ENCODE measurements at regions not wholly inside any gene's neighbourhood (a gene's known extent, or its start where the extent isn't known, plus 50 kb on each side); places are given as distances from the start of the nearest gene placed in this dataset.

DNA sequence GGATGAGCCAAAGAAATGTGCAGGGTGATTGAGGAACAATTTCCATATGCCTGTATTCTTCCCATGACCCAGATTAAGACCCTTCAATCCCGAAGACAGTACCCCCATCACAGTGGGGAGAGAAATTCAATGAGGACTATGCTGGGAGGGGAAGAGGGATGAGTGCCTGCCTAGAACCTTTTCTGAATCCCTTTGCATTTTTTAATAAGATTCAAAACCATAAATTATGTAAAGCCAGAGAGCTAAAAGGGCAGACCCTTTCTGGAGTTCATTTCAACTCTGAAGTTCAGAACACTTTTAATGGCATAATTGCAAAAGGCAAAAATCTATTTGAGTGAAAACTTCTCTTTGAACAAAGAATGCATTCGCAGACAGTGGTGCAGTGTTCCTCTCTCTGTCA is 529.5 kb downstream of the NTRK3 start:
- no peak for DNase-seq (ENCODE audit: low read depth, low spot score)
- Histone ChIP-seq H3K4me1 (ENCODE audit: control insufficient read depth, insufficient read depth, low read length) (no peaks in the 10 kb centered on the region), H3K27ac (ENCODE audit: low read length) (no peak overlapping the region), H3K9me3 (ENCODE audit: control insufficient read depth, insufficient read depth, low read depth, low read length) (no peaks in the 10 kb centered on the region), H3K27me3 (ENCODE audit: control insufficient read depth, insufficient read depth, low read length) (no peaks in the 10 kb centered on the region), H3K36me3 (ENCODE audit: control insufficient read depth, insufficient read depth, low read length) (no peaks in the 10 kb centered on the region), H3K4me3 (ENCODE audit: low read depth in 2 of 2, low read length in 2 of 2) (no peak overlapping the region)
- intact Hi-C loops (cut with micrococcal nuclease; ENCODE audit: unreplicated experiment): no loop called here
- TF ChIP-seq CTCF (IDR thresholded peaks at IDR 0.05): no peak
- TF ChIP-seq POLR2AphosphoS5 (IDR thresholded peaks at IDR 0.05; ENCODE audit: low read depth, low read length): no peak
- no peak for TF ChIP-seq SIN3A (IDR thresholded peaks at IDR 0.05; ENCODE audit: borderline replicate concordance, insufficient read depth, low read depth, low read length)
- TF ChIP-seq, protein P1, sequence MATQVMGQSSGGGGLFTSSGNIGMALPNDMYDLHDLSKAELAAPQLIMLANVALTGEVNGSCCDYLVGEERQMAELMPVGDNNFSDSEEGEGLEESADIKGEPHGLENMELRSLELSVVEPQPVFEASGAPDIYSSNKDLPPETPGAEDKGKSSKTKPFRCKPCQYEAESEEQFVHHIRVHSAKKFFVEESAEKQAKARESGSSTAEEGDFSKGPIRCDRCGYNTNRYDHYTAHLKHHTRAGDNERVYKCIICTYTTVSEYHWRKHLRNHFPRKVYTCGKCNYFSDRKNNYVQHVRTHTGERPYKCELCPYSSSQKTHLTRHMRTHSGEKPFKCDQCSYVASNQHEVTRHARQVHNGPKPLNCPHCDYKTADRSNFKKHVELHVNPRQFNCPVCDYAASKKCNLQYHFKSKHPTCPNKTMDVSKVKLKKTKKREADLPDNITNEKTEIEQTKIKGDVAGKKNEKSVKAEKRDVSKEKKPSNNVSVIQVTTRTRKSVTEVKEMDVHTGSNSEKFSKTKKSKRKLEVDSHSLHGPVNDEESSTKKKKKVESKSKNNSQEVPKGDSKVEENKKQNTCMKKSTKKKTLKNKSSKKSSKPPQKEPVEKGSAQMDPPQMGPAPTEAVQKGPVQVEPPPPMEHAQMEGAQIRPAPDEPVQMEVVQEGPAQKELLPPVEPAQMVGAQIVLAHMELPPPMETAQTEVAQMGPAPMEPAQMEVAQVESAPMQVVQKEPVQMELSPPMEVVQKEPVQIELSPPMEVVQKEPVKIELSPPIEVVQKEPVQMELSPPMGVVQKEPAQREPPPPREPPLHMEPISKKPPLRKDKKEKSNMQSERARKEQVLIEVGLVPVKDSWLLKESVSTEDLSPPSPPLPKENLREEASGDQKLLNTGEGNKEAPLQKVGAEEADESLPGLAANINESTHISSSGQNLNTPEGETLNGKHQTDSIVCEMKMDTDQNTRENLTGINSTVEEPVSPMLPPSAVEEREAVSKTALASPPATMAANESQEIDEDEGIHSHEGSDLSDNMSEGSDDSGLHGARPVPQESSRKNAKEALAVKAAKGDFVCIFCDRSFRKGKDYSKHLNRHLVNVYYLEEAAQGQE (IDR thresholded peaks at IDR 0.05; ENCODE audit: insufficient read depth in 1 of 2, low read depth in 2 of 2, low read length in 1 of 2): no peak
- no peak for TF ChIP-seq TCF7L2 (IDR thresholded peaks at IDR 0.05; ENCODE audit: low read depth, low read length)
- ChIA-PET CTCF (no interaction called here), POLR2A (no interaction called here)
- in situ Hi-C loops (cut with HindIII; ENCODE audit: low pct_unique_long_range_greater_than_20kb, low sequenced_read_pairs): no loop called here
- no TSS peak for BruUV-seq (replicated peaks)
- no peak for ATAC-seq

GRCh38 chr15:87724330-87724729 is 532.2 kb downstream of the NTRK3 start:
- CTCF ChIA-PET: no interaction called here

More at GRCh38 chr15:87724330-87724729, 532.2 kb downstream of the NTRK3 start:
- in situ Hi-C loops (cut with HindIII; ENCODE audit: low pct_unique_long_range_greater_than_20kb, low sequenced_read_pairs): no loop called here
- ATAC-seq (no peak), DNase-seq (ENCODE audit: low read depth, low spot score) (no peak)
- H3K27ac ChIP-seq (ENCODE audit: low read length): no peak overlapping the region
- BruUV-seq (replicated peaks): no TSS peak
- H3K36me3 ChIP-seq (ENCODE audit: control insufficient read depth, insufficient read depth, low read length): no peaks in the 10 kb centered on the region
- H3K9me3 ChIP-seq (ENCODE audit: control insufficient read depth, insufficient read depth, low read depth, low read length): no peaks in the 10 kb centered on the region
- TF ChIP-seq, protein P1 (IDR thresholded peaks at IDR 0.05; ENCODE audit: insufficient read depth in 1 of 2, low read depth in 2 of 2, low read length in 1 of 2): no peak
- TF ChIP-seq CTCF (IDR thresholded peaks at IDR 0.05) (no peak), SIN3A (IDR thresholded peaks at IDR 0.05; ENCODE audit: borderline replicate concordance, insufficient read depth, low read depth, low read length) (no peak), TCF7L2 (IDR thresholded peaks at IDR 0.05; ENCODE audit: low read depth, low read length) (no peak), POLR2AphosphoS5 (IDR thresholded peaks at IDR 0.05; ENCODE audit: low read depth, low read length) (no peak)
- H3K4me3 ChIP-seq (ENCODE audit: low read depth in 2 of 2, low read length in 2 of 2): no peak overlapping the region
- no peaks in the 10 kb centered on the region for H3K4me1 ChIP-seq (ENCODE audit: control insufficient read depth, insufficient read depth, low read length)
- POLR2A ChIA-PET: no interaction called here
- intact Hi-C loops (cut with micrococcal nuclease; ENCODE audit: unreplicated experiment): no loop called here
- no peaks in the 10 kb centered on the region for H3K27me3 ChIP-seq (ENCODE audit: control insufficient read depth, insufficient read depth, low read length)
